BJ (cell line): ENCODE measurements at regions not wholly inside any gene's neighbourhood (a gene's known extent, or its start where the extent isn't known, plus 50 kb on each side); places are given as distances from the start of the nearest gene placed in this dataset.
A peak's percentile ranks its signal among the peaks of the same experiment; 100 is the strongest.

Experiments
- CTCF ChIA-PET: fragments of 350-600 bp; formaldehyde crosslinking; extraction: SDS; loops from one replicate; lab custom pipeline; 2021; ENCODE audit warnings: antibody characterized with exemption, inconsistent platforms; lab: Yijun Ruan, JAX
- POLR2A ChIA-PET: fragments of 300-600 bp; sonication (Branson Sonifier 250); formaldehyde crosslinking; extraction: SDS; loops from one replicate; lab custom pipeline; 2021; ENCODE audit warnings: antibody characterized with exemption; lab: Charles Lee
- DNase-seq: peaks from one replicate; pipeline ENCODE4 v3.0.0-alpha.2; 2011; ENCODE audit warnings: low read depth
- H3K27me3 ChIP-seq: 2 replicates; pipeline ENCODE4 v1.6.0; 2011; ENCODE audit warnings: low read length; ENCODE audit not compliant: control insufficient read depth, insufficient read depth
- H3K36me3 ChIP-seq: 2 replicates; pipeline ENCODE4 v1.5.1; 2011; ENCODE audit warnings: low read length; ENCODE audit not compliant: control insufficient read depth, insufficient read depth
- H3K4me3 ChIP-seq: 2 replicates; pipeline ENCODE4 v1.5.1; 2011; ENCODE audit warnings: low read depth, mild to moderate bottlenecking, control low read depth, low read length
- CTCF ChIP-seq: IDR thresholded peaks from 2 replicates; pipeline ENCODE4 v1.5.1; 2011; ENCODE audit warnings: low read depth, mild to moderate bottlenecking, control low read depth, inconsistent platforms, low read length, moderate library complexity; ENCODE audit not compliant: insufficient read depth

DNA sequence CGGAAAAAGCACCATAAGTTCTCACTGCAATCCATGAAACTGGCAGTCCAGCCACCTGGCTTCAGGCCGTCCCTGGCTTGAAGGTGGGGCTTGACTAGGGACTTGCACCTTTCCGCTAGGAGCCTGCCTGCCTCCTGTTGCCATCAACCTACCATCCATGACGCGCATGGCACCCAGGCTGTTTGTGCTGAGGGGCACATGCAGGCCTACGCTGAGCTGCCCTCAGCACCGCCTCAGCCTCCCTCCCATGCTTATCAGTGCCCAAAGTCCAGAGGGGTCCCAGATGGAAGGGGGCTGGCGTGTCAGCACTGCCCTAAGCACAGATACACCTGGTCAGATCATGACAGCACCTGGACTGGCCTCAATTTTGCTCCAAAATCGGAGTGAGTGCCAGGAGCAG lies 190.2 kb upstream of the LYPLAL1 start:
- ChIA-PET CTCF (no interaction called here), POLR2A (no interaction called here)
- Histone ChIP-seq H3K27me3 (no peaks in the 10 kb centered on the region), H3K4me3 (no peak overlapping the region), H3K36me3 (no peaks in the 10 kb centered on the region)
- no peak for DNase-seq
- TF ChIP-seq CTCF, result no peak

DNA sequence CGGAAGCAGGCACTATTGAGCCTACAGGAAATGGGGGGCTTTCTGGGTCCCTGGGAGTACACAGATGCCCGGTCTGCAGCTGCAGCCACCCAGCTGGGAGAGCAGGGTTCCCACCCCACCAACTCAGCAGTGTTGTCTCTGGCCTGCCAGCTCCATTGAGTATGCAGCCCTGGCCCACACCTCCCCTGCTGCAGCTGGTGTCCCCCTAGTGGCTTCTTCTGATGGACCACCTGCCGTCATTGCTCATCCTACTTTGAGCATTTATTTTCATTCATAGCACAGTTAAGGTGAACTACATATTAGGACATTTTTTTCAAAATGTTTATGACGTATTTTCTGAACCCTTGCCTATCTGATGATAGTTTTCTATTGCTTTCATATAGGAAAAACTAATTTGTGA lies 189.8 kb upstream of the LYPLAL1 start:
- no peaks in the 10 kb centered on the region for H3K36me3 ChIP-seq
- ChIA-PET POLR2A (no interaction called here), CTCF (no interaction called here)
- no peaks in the 10 kb centered on the region for H3K27me3 ChIP-seq
- no peak overlapping the region for H3K4me3 ChIP-seq
- no peak for DNase-seq
- 0 out of 2 replicates have a peak, but pooled peaks have one; percentile 14 for TF ChIP-seq CTCF

- POLR2A ChIA-PET, result no interaction called here
- no peak overlapping the region for H3K4me3 ChIP-seq
- no peaks in the 10 kb centered on the region for H3K36me3 ChIP-seq
- no peaks in the 10 kb centered on the region for H3K27me3 ChIP-seq
- CTCF ChIA-PET, result no interaction called here
- no peak for DNase-seq
- TF ChIP-seq CTCF, result no peak
Observed at GRCh38 chr1:218985424-218985984, 188.2 kb upstream of the LYPLAL1 start.

DNA sequence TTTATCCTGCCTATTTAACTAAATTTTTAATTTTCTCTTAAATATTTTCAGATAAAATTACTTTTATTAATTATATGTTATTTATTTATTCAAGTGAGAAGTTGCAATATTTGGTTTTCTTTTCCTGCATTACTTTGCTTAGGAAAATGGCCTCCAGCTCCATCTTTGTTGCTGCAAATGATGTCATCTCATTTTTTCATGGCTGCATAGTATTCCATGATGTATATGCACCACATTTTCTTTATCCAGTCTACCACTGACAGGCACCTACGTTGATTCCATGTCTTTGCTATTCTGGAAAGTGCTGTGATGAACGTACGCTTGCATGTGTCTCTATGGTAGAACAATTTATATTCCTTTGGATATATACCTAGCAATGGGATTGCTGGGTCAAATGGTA lies 186.9 kb upstream of the LYPLAL1 start:
- DNase-seq, result no peak
- ChIA-PET CTCF (no interaction called here), POLR2A (no interaction called here)
- Histone ChIP-seq H3K36me3 (no peaks in the 10 kb centered on the region), H3K27me3 (no peaks in the 10 kb centered on the region), H3K4me3 (no peak overlapping the region)
- no peak for TF ChIP-seq CTCF

GRCh38 chr1:218990019-218990418 lies 183.7 kb upstream of the LYPLAL1 start:
- Histone ChIP-seq H3K27me3 (no peaks in the 10 kb centered on the region), H3K4me3 (no peak overlapping the region), H3K36me3 (no peaks in the 10 kb centered on the region)
- ChIA-PET POLR2A (no interaction called here), CTCF (no interaction called here)
- no peak for DNase-seq
- no peak for TF ChIP-seq CTCF
